ENCODE measurements at regions not wholly inside any gene's neighbourhood (a gene's known extent, or its start where the extent isn't known, plus 50 kb on each side); places are given as distances from the start of the nearest gene placed in this dataset.

DNA sequence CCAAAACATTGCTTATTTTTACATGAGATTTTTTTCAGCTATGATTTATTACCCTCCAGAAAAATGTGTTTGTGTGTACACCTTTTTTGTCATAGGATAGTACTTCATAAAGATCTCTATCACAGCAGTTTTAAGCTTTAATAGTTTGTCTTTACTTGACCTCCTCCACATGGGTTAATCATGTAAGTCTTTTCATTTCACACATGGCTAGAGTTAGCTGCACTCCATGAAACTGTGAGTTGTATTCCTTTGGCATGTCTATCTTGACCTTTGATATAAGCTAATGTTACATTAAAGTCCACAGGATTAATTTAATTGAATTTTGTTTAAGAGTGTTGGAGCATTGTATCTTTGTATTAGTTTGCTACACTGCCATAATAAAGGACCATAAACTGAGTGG lies 217.1 kb downstream of the OTOL1 start:
- no peak for TF ChIP-seq CTCF (IDR thresholded peaks at IDR 0.05)
- TF ChIP-seq POLR2A (IDR thresholded peaks at IDR 0.05) = no peak
